Right ventricle myocardium superior (tissue), 1 donor: ENCODE measurements at regions not wholly inside any gene's neighbourhood (a gene's known extent, or its start where the extent isn't known, plus 50 kb on each side); places are given as distances from the start of the nearest gene placed in this dataset.

Source experiments
- ATAC-seq: fragments of 200-7000 bp; cut with Tn5 transposase; one replicate; pipeline ENCODE4 v1.9.1; 2020; ENCODE audit warnings: mild to moderate bottlenecking; ENCODE audit not compliant: poor library complexity
- DNase-seq: peaks from one replicate; pipeline ENCODE4 v3.0.0-alpha.2; 2020
- intact Hi-C: fragments of 100-400 bp; cut with DNase I; formaldehyde crosslinking; loops from one replicate; pipeline ENCODE4 v1.11.2; 2022
- donor health status: DM: no; HTN: yes; CAD: no; lungs with severe emphysema.

GRCh38 chr1:208557046-208557722, 313.0 kb upstream of the PLXNA2 start:
- no peak for DNase-seq
- no peak for ATAC-seq
- intact Hi-C loops = no loop called here

GRCh38 chr1:208557723-208558094, 313.5 kb upstream of the PLXNA2 start:
- intact Hi-C loops = no loop called here
- DNase-seq (no peak), ATAC-seq (no peak)

GRCh38 chr1:208559597-208560329, 315.6 kb upstream of the PLXNA2 start:
- DNase-seq (no peak), ATAC-seq (no peak)
- intact Hi-C loops = no loop called here

- intact Hi-C loops = no loop called here
- ATAC-seq (no peak), DNase-seq (no peak)
Observed at GRCh38 chr1:208562151-208562960, 318.2 kb upstream of the PLXNA2 start.

GRCh38 chr1:208564466-208564865, 320.3 kb upstream of the PLXNA2 start:
- ATAC-seq (no peak), DNase-seq (no peak)
- intact Hi-C loops = no loop called here

- ATAC-seq (no peak), DNase-seq (no peak)
- intact Hi-C loops = no loop called here
Observed at GRCh38 chr1:208565756-208566440, 321.7 kb upstream of the PLXNA2 start.

- intact Hi-C loops = no loop called here
- DNase-seq (no peak), ATAC-seq (no peak)
Observed at GRCh38 chr1:208569181-208569580, 325.0 kb upstream of the PLXNA2 start.

- DNase-seq (no peak), ATAC-seq (no peak)
- intact Hi-C loops = no loop called here
Observed at GRCh38 chr1:208570362-208570761, 326.2 kb upstream of the PLXNA2 start.

- intact Hi-C loops = no loop called here
- ATAC-seq = no peak
- DNase-seq = no peak
Observed at GRCh38 chr1:208576425-208576824, 332.2 kb upstream of the PLXNA2 start.

- DNase-seq (no peak), ATAC-seq (no peak)
- intact Hi-C loops = no loop called here
Observed at GRCh38 chr1:208577381-208577905, 333.3 kb upstream of the PLXNA2 start.

GRCh38 chr1:208581209-208581608, 337.0 kb upstream of the PLXNA2 start:
- intact Hi-C loops = no loop called here
- no peak for ATAC-seq
- no peak for DNase-seq

GRCh38 chr1:208581667-208582066, 337.5 kb upstream of the PLXNA2 start:
- intact Hi-C loops = no loop called here
- ATAC-seq (no peak), DNase-seq (no peak)

GRCh38 chr1:208584167-208584755, 340.1 kb upstream of the PLXNA2 start:
- DNase-seq (no peak), ATAC-seq (no peak)
- intact Hi-C loops = no loop called here

GRCh38 chr1:208587110-208587509, 342.9 kb upstream of the PLXNA2 start:
- DNase-seq = no peak
- no peak for ATAC-seq
- intact Hi-C loops = no loop called here

- intact Hi-C loops = no loop called here
- ATAC-seq (peak; percentile 88), DNase-seq (no peak)
Observed at GRCh38 chr1:208593306-208594006, 349.3 kb upstream of the PLXNA2 start.

- ATAC-seq = no peak
- intact Hi-C loops = no loop called here
Observed at GRCh38 chr1:208595236-208595635, 351.1 kb upstream of the PLXNA2 start.

GRCh38 chr1:208595745-208596144, 351.6 kb upstream of the PLXNA2 start:
- DNase-seq (no peak), ATAC-seq (no peak)
- intact Hi-C loops = no loop called here

More at GRCh38 chr1:208595236-208595635, 351.1 kb upstream of the PLXNA2 start:
- DNase-seq = no peak

- DNase-seq (no peak), ATAC-seq (no peak)
- intact Hi-C loops = no loop called here
Observed at GRCh38 chr1:208597571-208597970, 353.4 kb upstream of the PLXNA2 start.
